Ovary (tissue), 7 donors: ENCODE measurements at regions not wholly inside any gene's neighbourhood (a gene's known extent, or its start where the extent isn't known, plus 50 kb on each side); places are given as distances from the start of the nearest gene placed in this dataset.

ENCODE experiments used
- DNase-seq, 5 donors: peaks; one replicate each; pipeline ENCODE4 v3.0.0-alpha.2; 2019 to 2020
- H3K27ac ChIP-seq, 2 donors: fragments of 200-600 bp; one replicate each; pipeline versions ENCODE4 v1.5.1 to v1.8.0; 2019 to 2022
- H3K27me3 ChIP-seq: fragments of 200-600 bp; one replicate; pipeline ENCODE4 v1.8.0; 2022
- H3K36me3 ChIP-seq: fragments of 200-600 bp; sonication (generic); one replicate; pipeline ENCODE4 v1.5.1; 2019
- H3K4me1 ChIP-seq: one replicate; pipeline ENCODE4 v1.8.1; 2013; ENCODE audit warnings: mild to moderate bottlenecking, moderate library complexity; ENCODE audit not compliant: insufficient read depth
- H3K4me3 ChIP-seq: fragments of 200-600 bp; sonication (generic); one replicate; pipeline ENCODE4 v1.5.1; 2017
- H3K9me3 ChIP-seq, 2 donors: fragments of 200-600 bp in 1 of 2; sonication (generic) in 1 of 2; one replicate each; pipeline versions ENCODE4 v1.5.1 to v1.8.1; 2013 to 2019; ENCODE audit warnings: mild to moderate bottlenecking in 1 of 2, moderate library complexity in 1 of 2
- CTCF ChIP-seq, 3 donors: fragments of 450-650 bp in 2 of 3; fragments of 200-600 bp in 1 of 3; IDR thresholded peaks; one replicate each; pipeline versions ENCODE4 v1.5.1 to v1.8.0; 2016 to 2022; ENCODE audit warnings: antibody characterized with exemption in 3 of 3, mild to moderate bottlenecking in 1 of 3
- EP300 ChIP-seq: sonication (generic); formaldehyde crosslinking; IDR thresholded peaks from one replicate; pipeline ENCODE4 v1.6.1; 2017; ENCODE audit warnings: antibody characterized with exemption
- POLR2A ChIP-seq: fragments of 450-650 bp; IDR thresholded peaks from one replicate; pipeline ENCODE4 v1.6.1; 2017; ENCODE audit warnings: antibody characterized with exemption, mild to moderate bottlenecking, moderate library complexity
- WGBS, 3 donors: extraction: QIAGEN DNeasy Blood & Tissue Kit in 1 of 3; methylation state at CpG; one replicate each; pipeline versions ENCODE4 v1.1.5 to v1.1.7; 2013 to 2017; 5-methylcytosine and 5-hydroxymethylcytosine counted together
- intact Hi-C, 4 donors: fragments of 100-400 bp; cut with DNase I; formaldehyde crosslinking; loops; one replicate each; pipeline versions ENCODE4 v1.11.0 to v1.15.1; 2022 to 2023
- donor health status: DM: no; HTN: no; CAD: no; lungs with moderate emphysema.
- donor health status: DM: no; HTN: no; CAD: no.
- donor health status: Bipolar disorder and iron deficiency.
- donor health status: DM: no; HTN: no; CAD: no.
- donor health status: DM: yes; HTN: yes; CAD: no.

- TF ChIP-seq CTCF (IDR thresholded peaks at IDR 0.05) (no peak), EP300 (no peak), POLR2A (no peak)
- intact Hi-C loops = no loop called here
- no peak overlapping the region for H3K27ac ChIP-seq
- DNase-seq = no peak
- H3K4me1 ChIP-seq = no peaks in the 10 kb centered on the region
- no peaks in the 10 kb centered on the region for H3K27me3 ChIP-seq
- no peaks in the 10 kb centered on the region for H3K36me3 ChIP-seq
- no peak overlapping the region for H3K4me3 ChIP-seq
- WGBS, 3 donors = 61 to 79% (median 65%) methylated on average over 5 of the region's 5 CpGs
- no peaks in the 10 kb centered on the region for H3K9me3 ChIP-seq
Measured at GRCh38 chr20:1757606-1758512, 100.3 kb upstream of the SIRPG start.

- intact Hi-C loops = no loop called here
- Histone ChIP-seq H3K4me3 (no peak overlapping the region), H3K27me3 (no peaks in the 10 kb centered on the region), H3K27ac (no peak overlapping the region), H3K4me1 (no peaks in the 10 kb centered on the region), H3K9me3 (no peaks in the 10 kb centered on the region), H3K36me3 (no peaks in the 10 kb centered on the region)
- TF ChIP-seq CTCF (IDR thresholded peaks at IDR 0.05) (no peak), POLR2A (no peak), EP300 (no peak)
- no peak for DNase-seq
Measured at GRCh38 chr20:1757072-1757471, 99.5 kb upstream of the SIRPG start.

- TF ChIP-seq POLR2A (no peak), CTCF (IDR thresholded peaks at IDR 0.05) (no peak), EP300 (no peak)
- intact Hi-C loops = no loop called here
- no peak for DNase-seq
- Histone ChIP-seq H3K4me1 (no peaks in the 10 kb centered on the region), H3K4me3 (no peak overlapping the region), H3K9me3 (no peaks in the 10 kb centered on the region), H3K27ac (no peak overlapping the region), H3K27me3 (no peaks in the 10 kb centered on the region), H3K36me3 (no peaks in the 10 kb centered on the region)
- WGBS, 3 donors = 68 to 83% (median 72%) methylated on average over 4 of the region's 4 CpGs
Measured at GRCh38 chr20:1754749-1755148, 97.2 kb upstream of the SIRPG start.

- intact Hi-C loops = no loop called here
- Histone ChIP-seq H3K27me3 (no peaks in the 10 kb centered on the region), H3K27ac (no peak overlapping the region), H3K4me1 (no peaks in the 10 kb centered on the region), H3K4me3 (no peak overlapping the region), H3K36me3 (no peaks in the 10 kb centered on the region), H3K9me3 (no peaks in the 10 kb centered on the region)
- DNase-seq = no peak
- TF ChIP-seq POLR2A = no peak
- no peak for TF ChIP-seq CTCF (IDR thresholded peaks at IDR 0.05)
- no peak for TF ChIP-seq EP300
- WGBS, 3 donors = 62 to 85% (median 73%) methylated on average over 2 of the region's 2 CpGs
Measured at GRCh38 chr20:1754306-1754705, 96.7 kb upstream of the SIRPG start.
